ENCODE measurements at regions not wholly inside any gene's neighbourhood (a gene's known extent, or its start where the extent isn't known, plus 50 kb on each side); places are given as distances from the start of the nearest gene placed in this dataset.

DNA sequence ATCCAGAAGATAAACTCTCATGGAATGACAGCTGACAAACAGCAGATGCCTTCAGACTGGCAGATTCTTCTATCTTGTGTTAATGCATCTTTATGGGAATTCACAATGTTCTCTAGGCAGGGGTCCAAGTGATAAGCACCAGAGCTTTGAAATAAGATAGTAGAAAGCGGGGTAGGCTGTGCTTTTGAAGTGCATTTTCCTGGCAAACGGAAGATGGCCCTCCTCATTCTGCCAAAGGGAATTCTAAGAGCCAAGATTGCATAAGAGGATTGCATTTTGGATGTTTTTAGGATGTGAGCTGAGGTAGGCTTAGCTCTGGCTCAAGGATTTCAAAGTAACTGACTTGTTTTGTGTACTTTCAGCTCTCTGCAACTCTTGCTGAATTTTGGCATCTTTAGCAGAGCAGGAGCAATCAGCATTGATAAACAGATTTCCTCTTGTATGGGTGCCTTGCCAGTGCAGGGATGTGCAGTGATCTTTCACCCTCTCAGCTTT, 298.5 kb upstream of the KLF6 start:
- Histone ChIP-seq H3K9me3 (ENCODE audit: low read length) (no peaks in the 10 kb centered on the region), H3K4me1 (ENCODE audit: insufficient read depth, low read length) (peaks cover 6% of the 10 kb centered on the region), H3K4me3 (ENCODE audit: low read length) (no peak overlapping the region), H3K36me3 (ENCODE audit: insufficient read depth, low read length) (no peaks in the 10 kb centered on the region), H3K27me3 (ENCODE audit: insufficient read depth, low read length) (no peaks in the 10 kb centered on the region), H2AFZ (ENCODE audit: low read depth, low read length) (no peak overlapping the region)

DNA sequence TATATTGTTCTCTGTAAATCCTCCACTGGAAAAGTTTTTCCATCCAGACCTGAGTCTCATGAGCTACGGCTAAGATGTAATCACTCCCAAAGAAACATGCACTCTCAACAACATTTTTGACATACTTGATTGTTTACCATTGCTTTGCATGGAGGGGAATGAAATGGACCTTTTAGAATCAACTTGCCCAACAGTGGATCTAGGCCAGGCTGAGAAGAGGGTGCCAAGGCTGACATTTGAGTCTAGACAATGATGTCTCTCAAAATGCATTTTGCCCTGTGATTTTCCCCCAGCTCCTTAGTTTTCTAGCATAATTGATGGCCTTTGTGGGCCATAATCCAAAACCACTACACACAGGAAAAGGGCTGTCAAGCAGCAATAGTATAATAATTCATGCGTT, 297.9 kb upstream of the KLF6 start:
- no peaks in the 10 kb centered on the region for H3K36me3 ChIP-seq (ENCODE audit: insufficient read depth, low read length)
- H3K27me3 ChIP-seq (ENCODE audit: insufficient read depth, low read length) = no peaks in the 10 kb centered on the region
- H3K4me3 ChIP-seq (ENCODE audit: low read length) = no peak overlapping the region
- H2AFZ ChIP-seq (ENCODE audit: low read depth, low read length) = no peak overlapping the region
- H3K9me3 ChIP-seq (ENCODE audit: low read length) = no peaks in the 10 kb centered on the region
- peaks cover 6% of the 10 kb centered on the region for H3K4me1 ChIP-seq (ENCODE audit: insufficient read depth, low read length)

DNA sequence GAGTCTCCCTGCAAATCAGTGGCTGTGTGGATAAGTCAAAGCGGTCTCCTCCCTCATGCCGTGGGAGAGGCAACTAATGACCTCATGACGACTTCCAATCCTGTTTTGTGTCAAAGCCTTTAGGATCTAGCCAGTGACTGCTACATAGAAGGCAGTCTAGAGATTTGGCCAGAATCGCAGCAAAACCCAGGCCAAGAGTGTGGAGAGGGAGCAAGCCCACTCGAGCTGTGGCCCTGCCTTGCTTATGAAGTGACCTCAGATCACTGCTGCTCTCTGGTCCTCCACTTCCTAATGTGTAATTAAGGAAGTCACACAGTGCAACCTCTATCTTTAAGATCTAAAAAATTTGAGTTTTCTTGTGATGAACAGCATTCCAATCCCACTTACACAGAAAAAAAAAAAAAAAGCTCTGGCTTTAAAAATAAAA, 296.7 kb upstream of the KLF6 start:
- no peaks in the 10 kb centered on the region for H3K36me3 ChIP-seq (ENCODE audit: insufficient read depth, low read length)
- peaks cover 6% of the 10 kb centered on the region for H3K4me1 ChIP-seq (ENCODE audit: insufficient read depth, low read length)
- H3K27me3 ChIP-seq (ENCODE audit: insufficient read depth, low read length) = no peaks in the 10 kb centered on the region
- no peak overlapping the region for H3K4me3 ChIP-seq (ENCODE audit: low read length)
- H2AFZ ChIP-seq (ENCODE audit: low read depth, low read length) = no peak overlapping the region
- H3K9me3 ChIP-seq (ENCODE audit: low read length) = no peaks in the 10 kb centered on the region

DNA sequence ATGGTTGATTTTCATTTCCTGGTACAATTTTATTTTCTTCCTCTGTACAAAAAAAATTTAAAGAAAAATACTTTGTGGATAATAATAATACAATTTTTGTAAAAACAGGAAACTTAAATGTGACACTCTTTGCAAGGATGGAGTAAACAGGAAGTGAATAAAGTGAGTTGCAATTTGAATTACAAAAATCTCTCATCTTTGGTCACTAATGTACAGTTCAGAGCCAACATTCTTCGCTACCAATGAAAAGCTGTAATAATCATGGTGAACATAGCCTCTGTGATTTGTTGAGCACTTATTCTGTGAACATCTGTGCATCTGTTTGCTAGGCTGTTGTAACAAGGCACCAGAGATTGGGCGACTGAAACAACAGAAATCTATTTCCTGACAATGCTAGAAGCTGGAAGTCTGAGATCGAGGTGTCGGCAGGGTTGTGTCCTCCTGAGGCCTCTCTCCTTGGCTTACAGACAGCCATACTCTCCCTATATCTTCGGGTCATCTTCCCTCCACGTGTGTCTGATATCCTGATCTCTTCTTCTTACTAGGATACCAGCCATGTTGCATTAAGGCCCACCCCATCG, 295.3 kb upstream of the KLF6 start:
- Histone ChIP-seq H3K9me3 (ENCODE audit: low read length) (no peaks in the 10 kb centered on the region), H3K4me1 (ENCODE audit: insufficient read depth, low read length) (no peaks in the 10 kb centered on the region), H3K4me3 (ENCODE audit: low read length) (no peak overlapping the region), H2AFZ (ENCODE audit: low read depth, low read length) (no peak overlapping the region), H3K27me3 (ENCODE audit: insufficient read depth, low read length) (no peaks in the 10 kb centered on the region), H3K36me3 (ENCODE audit: insufficient read depth, low read length) (no peaks in the 10 kb centered on the region)

DNA sequence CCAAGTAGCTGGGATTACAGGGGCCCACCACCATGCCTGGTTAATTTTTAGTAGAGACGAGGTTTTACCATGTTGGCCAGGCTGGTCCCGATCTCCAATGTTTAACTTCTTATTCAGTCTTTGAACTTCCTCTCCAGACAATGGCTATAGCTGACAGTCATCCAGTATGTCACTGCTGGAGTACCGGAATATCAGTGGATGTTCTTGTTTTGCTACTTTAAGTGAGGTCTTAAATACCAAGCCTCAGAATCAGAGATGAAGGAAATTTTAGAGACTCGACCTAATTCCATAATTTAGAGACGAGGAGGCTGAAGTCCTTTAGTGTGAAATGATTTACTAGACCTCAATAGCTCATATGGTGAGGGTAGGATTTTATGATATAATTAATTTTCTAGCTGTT, 294.8 kb upstream of the KLF6 start:
- Histone ChIP-seq H3K4me1 (ENCODE audit: insufficient read depth, low read length) (no peaks in the 10 kb centered on the region), H3K9me3 (ENCODE audit: low read length) (no peaks in the 10 kb centered on the region), H3K4me3 (ENCODE audit: low read length) (no peak overlapping the region), H2AFZ (ENCODE audit: low read depth, low read length) (no peak overlapping the region), H3K27me3 (ENCODE audit: insufficient read depth, low read length) (no peaks in the 10 kb centered on the region), H3K36me3 (ENCODE audit: insufficient read depth, low read length) (no peaks in the 10 kb centered on the region)

- Histone ChIP-seq H2AFZ (ENCODE audit: low read depth, low read length) (no peak overlapping the region), H3K4me1 (ENCODE audit: insufficient read depth, low read length) (no peaks in the 10 kb centered on the region), H3K4me3 (ENCODE audit: low read length) (no peak overlapping the region), H3K36me3 (ENCODE audit: insufficient read depth, low read length) (no peaks in the 10 kb centered on the region), H3K9me3 (ENCODE audit: low read length) (no peaks in the 10 kb centered on the region), H3K27me3 (ENCODE audit: insufficient read depth, low read length) (no peaks in the 10 kb centered on the region)
Measured at GRCh38 chr10:4077804-4078203, 292.8 kb upstream of the KLF6 start.

- Histone ChIP-seq H3K27me3 (ENCODE audit: insufficient read depth, low read length) (no peaks in the 10 kb centered on the region), H2AFZ (ENCODE audit: low read depth, low read length) (no peak overlapping the region), H3K4me1 (ENCODE audit: insufficient read depth, low read length) (no peaks in the 10 kb centered on the region), H3K36me3 (ENCODE audit: insufficient read depth, low read length) (no peaks in the 10 kb centered on the region), H3K4me3 (ENCODE audit: low read length) (no peak overlapping the region), H3K9me3 (ENCODE audit: low read length) (no peaks in the 10 kb centered on the region)
Measured at GRCh38 chr10:4076983-4077382, 292.0 kb upstream of the KLF6 start.

GRCh38 chr10:4075443-4075842, 290.4 kb upstream of the KLF6 start:
- Histone ChIP-seq H3K4me1 (ENCODE audit: insufficient read depth, low read length) (no peaks in the 10 kb centered on the region), H3K9me3 (ENCODE audit: low read length) (no peaks in the 10 kb centered on the region), H3K27me3 (ENCODE audit: insufficient read depth, low read length) (no peaks in the 10 kb centered on the region), H2AFZ (ENCODE audit: low read depth, low read length) (no peak overlapping the region), H3K36me3 (ENCODE audit: insufficient read depth, low read length) (no peaks in the 10 kb centered on the region), H3K4me3 (ENCODE audit: low read length) (no peak overlapping the region)

- Histone ChIP-seq H2AFZ (ENCODE audit: low read depth, low read length) (no peak overlapping the region), H3K4me3 (ENCODE audit: low read length) (no peak overlapping the region), H3K27me3 (ENCODE audit: insufficient read depth, low read length) (no peaks in the 10 kb centered on the region), H3K4me1 (ENCODE audit: insufficient read depth, low read length) (no peaks in the 10 kb centered on the region), H3K9me3 (ENCODE audit: low read length) (no peaks in the 10 kb centered on the region), H3K36me3 (ENCODE audit: insufficient read depth, low read length) (no peaks in the 10 kb centered on the region)
Measured at GRCh38 chr10:4074545-4075407, 289.8 kb upstream of the KLF6 start.

GRCh38 chr10:4073912-4074311, 288.9 kb upstream of the KLF6 start:
- Histone ChIP-seq H3K4me3 (ENCODE audit: low read length) (no peak overlapping the region), H3K36me3 (ENCODE audit: insufficient read depth, low read length) (no peaks in the 10 kb centered on the region), H3K4me1 (ENCODE audit: insufficient read depth, low read length) (no peaks in the 10 kb centered on the region), H2AFZ (ENCODE audit: low read depth, low read length) (no peak overlapping the region), H3K27me3 (ENCODE audit: insufficient read depth, low read length) (no peaks in the 10 kb centered on the region), H3K9me3 (ENCODE audit: low read length) (no peaks in the 10 kb centered on the region)

GRCh38 chr10:4070921-4071660, 286.1 kb upstream of the KLF6 start:
- Histone ChIP-seq H3K9me3 (ENCODE audit: low read length) (no peaks in the 10 kb centered on the region), H3K4me3 (ENCODE audit: low read length) (no peak overlapping the region), H3K36me3 (ENCODE audit: insufficient read depth, low read length) (no peaks in the 10 kb centered on the region), H2AFZ (ENCODE audit: low read depth, low read length) (no peak overlapping the region), H3K4me1 (ENCODE audit: insufficient read depth, low read length) (no peaks in the 10 kb centered on the region), H3K27me3 (ENCODE audit: insufficient read depth, low read length) (no peaks in the 10 kb centered on the region)

- Histone ChIP-seq H3K36me3 (ENCODE audit: insufficient read depth, low read length) (no peaks in the 10 kb centered on the region), H3K4me3 (ENCODE audit: low read length) (no peak overlapping the region)
Measured at GRCh38 chr10:4070184-4070583, 285.2 kb upstream of the KLF6 start.

GRCh38 chr10:4069491-4069890, 284.5 kb upstream of the KLF6 start:
- Histone ChIP-seq H3K4me1 (ENCODE audit: insufficient read depth, low read length) (no peaks in the 10 kb centered on the region), H3K9me3 (ENCODE audit: low read length) (no peaks in the 10 kb centered on the region), H3K27me3 (ENCODE audit: insufficient read depth, low read length) (no peaks in the 10 kb centered on the region), H3K4me3 (ENCODE audit: low read length) (no peak overlapping the region), H2AFZ (ENCODE audit: low read depth, low read length) (no peak overlapping the region), H3K36me3 (ENCODE audit: insufficient read depth, low read length) (no peaks in the 10 kb centered on the region)

More at GRCh38 chr10:4070184-4070583, 285.2 kb upstream of the KLF6 start:
- Histone ChIP-seq H3K4me1 (ENCODE audit: insufficient read depth, low read length) (no peaks in the 10 kb centered on the region), H3K9me3 (ENCODE audit: low read length) (no peaks in the 10 kb centered on the region), H2AFZ (ENCODE audit: low read depth, low read length) (no peak overlapping the region), H3K27me3 (ENCODE audit: insufficient read depth, low read length) (no peaks in the 10 kb centered on the region)
